GM18909 (cell line): ENCODE measurements at regions not wholly inside any gene's neighbourhood (a gene's known extent, or its start where the extent isn't known, plus 50 kb on each side); places are given as distances from the start of the nearest gene placed in this dataset.

ENCODE experiments used
- ATAC-seq: cut with Tn5 transposase; IDR thresholded peaks from one replicate; pipeline ENCODE4 v1.9.1; 2021; ENCODE audit warnings: mild to moderate bottlenecking; ENCODE audit not compliant: unreplicated experiment, poor library complexity

DNA sequence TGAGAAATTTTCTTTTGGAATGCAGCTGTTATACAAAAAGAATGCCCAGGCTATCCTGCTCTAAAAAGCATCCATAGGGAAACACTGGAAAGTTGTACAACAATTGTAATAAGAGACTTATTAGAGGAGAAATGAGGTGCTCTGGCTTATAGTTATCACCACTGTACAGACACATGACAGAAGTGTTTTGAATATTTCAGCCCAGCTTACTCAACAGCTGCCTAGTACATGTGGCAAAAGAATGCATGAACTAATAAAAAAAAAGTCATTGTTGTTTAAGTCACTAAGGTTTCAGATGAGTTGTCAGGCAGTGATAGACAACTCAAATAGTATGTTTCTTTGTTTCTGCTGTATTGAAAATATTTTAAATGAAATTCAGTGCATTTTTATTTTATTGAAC is 307.7 kb downstream of the GPM6A start:
- no peak for ATAC-seq

DNA sequence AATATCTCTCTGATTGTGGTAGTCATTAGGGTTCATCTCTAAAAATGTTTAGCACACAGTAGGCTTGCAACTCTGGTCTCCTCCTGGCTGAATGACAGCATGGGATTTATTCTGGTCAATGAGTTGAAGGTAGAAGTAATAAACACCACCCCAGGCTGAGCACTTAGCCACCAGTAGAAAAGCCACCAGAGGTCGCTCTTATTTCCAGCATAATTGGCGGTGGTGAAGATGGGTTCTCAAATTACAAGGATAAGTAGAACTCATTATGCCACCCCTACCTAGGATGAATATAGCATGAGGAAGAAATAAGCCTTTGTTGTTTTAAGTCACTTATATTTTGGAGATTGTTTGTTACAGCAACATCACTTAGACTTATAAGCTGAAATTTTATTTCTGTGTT is 302.7 kb downstream of the GPM6A start:
- ATAC-seq: no peak

DNA sequence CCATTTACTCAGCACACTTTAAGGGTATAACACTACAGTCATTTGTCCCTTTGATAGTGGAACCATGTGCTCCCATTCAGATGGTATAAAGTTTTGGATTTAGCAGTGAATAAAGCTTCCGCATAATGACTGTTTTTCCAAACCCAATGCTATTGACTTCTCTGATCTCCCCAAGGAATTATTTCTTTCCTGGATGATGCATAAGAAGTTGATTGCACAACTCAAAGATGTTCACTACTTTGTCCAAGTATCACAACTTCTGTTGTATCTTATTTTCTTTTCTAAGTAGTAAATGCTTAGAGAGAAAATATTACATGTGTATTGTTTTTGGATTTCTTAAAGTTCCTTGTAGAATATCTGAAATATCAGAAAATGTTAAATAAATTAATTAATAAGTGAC is 300.2 kb downstream of the GPM6A start:
- ATAC-seq: no peak

DNA sequence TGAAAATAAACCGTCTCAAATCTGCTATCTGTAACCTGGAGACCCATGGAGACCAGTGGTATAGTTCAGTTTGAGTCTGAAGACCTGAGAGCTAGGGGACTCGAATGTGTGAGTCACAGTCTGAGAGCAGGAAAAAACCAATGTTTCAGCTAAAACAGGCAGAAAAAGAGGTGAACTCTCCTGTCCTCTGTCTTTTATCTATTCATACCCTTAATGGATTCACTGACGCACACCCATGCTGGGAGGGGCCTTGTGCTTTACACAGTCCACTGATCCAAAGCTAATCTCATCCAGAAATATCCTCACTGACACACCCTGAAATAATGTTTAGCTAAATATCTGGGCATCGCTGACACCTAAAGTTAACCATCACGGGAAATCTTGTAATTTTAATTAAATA is 297.9 kb downstream of the GPM6A start:
- no peak for ATAC-seq

DNA sequence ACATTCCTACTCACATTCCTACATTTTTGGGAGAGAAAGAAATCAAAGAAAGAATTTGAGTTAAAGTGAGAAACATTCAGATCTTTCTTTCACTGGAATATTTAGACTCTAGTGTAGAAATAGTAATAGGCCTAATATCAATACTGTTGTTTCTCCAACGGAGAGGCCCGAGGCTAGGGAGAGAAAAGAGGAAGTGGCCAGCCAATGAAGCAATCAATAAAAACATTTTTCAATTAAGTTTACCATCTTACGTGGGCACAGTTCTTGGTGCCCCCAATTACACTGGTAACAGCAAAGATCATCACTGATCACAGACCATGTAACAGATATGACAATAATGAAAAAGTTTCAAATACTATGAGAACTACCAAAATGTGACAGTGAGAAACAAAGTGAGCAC is 281.4 kb downstream of the GPM6A start:
- no peak for ATAC-seq

DNA sequence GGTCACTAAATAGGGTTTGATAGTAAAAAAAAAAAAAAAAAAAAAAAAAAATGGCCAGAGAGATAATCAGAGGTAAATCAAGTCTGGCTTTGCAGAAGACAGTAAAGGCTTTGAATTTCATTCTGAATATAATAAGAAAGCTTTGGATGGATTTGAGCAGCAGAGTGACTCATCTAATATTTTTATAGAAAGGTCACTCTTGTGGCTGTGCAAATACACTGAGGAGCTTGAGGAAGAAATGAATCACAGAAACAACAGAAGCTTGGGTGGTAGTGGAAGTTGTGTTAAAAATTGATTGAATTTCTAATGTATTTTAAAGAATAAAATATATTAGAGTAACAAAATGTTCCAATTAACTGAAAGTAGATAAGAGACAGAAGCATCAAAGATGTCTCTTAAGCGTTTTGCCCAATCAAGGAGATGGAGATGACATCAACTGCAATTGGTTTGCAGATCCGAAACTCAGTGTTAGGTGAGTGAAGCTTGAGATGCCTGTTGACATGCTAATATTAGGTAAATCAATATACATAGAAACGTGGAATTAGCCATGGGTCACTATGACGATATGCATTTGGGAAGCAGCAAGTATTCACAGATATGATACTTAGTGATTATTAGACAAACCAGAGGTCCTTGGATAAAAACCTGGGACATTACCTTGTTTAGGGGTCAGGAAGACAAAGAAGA is 280.5 kb downstream of the GPM6A start:
- no peak for ATAC-seq

DNA sequence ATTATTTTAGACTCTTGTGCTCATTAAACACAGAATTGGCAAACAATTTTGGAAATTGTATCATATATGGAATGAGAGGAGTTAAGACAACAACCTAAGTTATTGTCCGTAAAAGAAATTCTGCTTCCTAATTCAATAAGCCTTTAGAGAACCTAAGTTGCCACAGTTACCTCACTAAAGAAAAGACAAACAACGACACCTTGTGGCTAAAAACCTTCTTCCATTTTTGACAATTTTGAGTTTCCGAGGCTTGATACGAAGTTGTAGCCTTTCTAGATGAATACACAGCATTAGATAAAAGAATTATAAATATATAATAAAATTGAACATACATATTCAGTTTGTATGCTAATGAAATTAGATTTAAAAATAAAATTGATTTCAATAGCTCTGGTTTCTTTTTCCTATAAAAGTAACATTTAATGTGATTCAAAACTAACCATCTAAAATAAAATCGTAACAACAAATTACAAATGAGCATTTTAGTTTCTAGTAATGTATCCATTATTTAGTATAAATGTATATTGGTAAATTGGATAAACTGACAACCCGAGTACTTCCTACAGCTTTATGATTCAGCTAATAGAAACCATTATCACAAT is 275.1 kb downstream of the GPM6A start:
- ATAC-seq: peak; percentile 75

DNA sequence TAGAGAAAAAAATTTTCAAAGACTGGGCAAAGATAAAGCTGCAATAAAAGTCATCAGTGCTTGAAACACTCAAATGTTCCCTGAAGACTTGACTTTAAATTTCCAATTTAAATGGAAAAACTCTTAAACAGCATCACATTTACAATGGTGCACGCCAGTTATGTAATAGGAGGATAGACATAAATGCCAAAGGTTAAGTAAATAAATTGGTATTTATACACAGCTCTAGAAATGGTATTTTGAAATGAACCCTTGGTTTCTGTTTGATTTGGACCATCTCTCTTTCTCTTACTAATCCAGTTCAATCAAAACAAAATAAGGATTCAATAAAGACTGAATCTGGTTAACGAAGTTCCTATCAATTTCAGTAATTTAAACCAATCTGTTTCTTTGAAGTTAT is 272.6 kb downstream of the GPM6A start:
- ATAC-seq: no peak

DNA sequence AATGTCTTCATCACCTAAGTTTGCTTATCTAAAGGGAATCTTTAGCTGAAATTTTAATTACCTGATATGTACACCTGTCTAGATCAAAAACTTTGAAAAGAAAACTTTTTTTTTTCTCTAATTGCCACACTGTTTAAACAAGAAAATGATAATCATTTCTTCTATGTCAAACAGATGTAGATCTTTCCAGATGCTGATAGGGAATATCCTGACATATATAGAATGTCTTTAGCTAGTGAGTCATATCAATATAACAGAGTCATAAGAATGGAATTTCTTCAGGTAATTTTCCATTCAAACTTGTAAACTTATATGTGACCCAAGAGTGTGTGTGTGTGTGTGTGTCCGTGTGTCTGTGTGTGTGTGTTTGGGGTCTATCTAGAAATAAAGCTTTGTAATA is 271.9 kb downstream of the GPM6A start:
- ATAC-seq: no peak

DNA sequence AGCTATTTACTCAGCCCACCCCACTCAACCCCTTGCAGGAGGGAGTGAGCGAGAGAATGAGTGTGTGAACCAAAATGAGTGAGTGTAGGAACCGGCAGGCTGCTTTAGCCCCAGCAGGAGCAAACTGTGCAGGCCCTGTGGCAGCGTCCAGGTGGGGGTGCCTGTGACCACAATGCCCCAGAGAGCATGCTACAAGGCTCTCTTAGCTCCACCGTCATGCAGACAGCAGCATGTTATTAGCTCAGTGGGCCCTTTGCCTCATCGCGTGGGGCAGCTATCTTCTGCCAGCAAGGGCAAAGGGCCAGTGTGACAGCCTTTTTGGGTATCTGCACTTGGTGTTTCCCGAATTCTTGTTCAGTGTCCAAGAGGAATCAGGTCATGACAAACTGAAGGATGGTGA is 271.3 kb downstream of the GPM6A start:
- ATAC-seq: no peak

DNA sequence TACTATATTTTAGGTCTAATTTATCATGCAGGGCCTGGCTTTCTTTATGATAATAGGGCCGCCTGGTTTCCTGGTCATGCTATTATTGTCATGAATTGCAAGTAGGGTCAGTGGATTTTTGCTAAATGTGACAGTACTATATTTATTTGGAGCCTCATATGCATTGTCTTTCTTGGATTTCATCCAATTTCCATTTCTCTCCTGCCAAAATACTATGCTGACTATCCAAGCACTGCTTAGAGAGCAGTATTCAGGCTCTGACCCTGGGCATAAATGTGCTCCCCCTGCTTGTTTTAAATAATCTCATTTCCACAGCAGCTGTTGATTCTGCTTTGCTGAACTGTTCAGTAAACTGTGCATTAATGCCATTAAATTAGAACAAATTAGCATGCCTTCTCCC is 269.3 kb downstream of the GPM6A start:
- ATAC-seq: no peak

DNA sequence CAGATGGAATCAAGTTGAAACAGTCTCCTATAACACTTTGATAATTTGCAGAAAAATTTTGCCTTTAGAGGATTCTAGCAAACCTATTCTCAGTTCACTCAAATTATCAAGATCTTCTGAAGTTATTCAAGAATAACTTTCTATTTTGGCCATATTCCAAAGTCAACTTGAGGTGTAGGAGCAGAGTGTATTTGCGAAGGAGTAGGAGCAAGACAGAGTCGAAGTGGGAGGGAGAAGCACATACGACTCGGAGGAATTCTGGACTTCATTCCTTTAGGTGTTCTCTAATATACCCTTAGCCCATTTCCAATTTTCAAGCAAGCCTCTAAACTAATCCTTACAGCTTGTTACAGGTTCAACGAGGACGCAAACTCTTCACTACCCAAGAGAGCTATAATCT is 252.9 kb downstream of the GPM6A start:
- ATAC-seq: no peak

DNA sequence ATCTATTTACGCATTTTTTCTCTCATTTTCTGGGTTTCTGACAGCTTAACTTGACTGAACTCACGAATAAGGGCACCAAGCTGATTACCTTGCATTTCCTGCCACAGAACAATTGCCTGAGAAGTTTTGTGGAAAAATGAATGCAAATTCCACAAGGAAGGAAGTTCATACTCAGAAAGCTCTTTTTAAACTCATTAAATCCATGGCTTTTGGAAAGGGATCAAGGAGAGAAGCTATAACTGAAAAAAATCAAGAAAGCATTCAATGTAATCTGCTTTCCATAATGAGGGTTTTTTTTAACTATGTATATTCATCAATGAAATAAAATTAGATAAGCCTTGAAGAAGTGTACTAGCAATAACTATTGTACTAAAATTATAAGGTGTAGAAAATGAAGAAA is 252.5 kb downstream of the GPM6A start:
- no peak for ATAC-seq

DNA sequence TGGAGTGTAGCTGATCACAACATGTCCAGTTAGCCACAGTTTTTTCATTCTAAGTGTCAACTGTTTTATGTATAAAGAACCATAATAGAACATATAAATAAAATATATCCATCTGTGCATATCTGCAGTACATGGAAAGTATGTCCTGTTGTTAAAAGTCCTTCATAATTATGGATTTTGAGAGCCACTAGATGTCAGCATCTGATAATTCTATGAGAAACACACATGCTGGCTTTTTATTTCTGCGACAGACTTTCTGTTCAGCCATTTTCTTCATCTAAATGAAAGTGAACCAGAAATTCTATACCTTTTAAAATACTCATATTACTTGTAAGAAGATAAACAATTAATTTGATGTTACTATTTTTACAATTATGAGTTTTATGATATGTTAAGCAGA is 251.5 kb downstream of the GPM6A start:
- no peak for ATAC-seq

DNA sequence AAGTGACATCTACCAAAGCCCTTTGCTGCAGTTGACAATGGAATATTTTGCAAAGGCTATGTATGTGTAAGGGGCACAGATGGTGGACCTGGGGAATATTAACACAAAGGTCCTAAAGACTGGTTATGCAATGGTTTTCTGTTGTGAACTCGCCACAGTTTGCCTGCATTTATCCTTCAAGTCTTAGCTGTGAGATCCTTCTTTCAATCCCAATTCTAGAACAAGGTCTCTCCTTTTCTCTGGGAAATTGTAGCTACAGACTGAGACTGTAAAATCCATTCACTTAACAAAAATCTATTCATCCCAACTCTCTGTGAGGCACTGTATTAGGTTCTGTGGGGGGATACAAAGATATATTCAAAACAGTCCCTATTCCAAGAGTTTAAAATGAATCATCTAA is 250.4 kb downstream of the GPM6A start:
- no peak for ATAC-seq

DNA sequence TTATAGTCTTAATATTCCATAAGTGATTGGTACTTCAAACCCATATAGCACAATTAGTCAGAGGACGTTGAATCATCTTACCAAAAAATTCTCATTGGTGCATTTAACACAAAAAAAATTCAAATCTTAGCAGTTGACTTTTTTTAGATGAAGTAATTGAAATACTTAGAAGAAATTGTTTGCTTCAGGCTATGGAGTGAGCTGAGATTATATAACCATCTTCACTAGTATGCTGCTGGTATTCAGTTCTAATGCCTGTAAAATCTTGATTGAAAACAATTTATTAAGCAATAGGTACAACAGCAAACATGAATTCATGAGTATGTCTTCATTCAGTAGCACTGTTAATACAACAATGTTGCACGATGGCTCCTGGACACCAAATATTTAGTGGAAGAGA is 250.0 kb downstream of the GPM6A start:
- no peak for ATAC-seq

DNA sequence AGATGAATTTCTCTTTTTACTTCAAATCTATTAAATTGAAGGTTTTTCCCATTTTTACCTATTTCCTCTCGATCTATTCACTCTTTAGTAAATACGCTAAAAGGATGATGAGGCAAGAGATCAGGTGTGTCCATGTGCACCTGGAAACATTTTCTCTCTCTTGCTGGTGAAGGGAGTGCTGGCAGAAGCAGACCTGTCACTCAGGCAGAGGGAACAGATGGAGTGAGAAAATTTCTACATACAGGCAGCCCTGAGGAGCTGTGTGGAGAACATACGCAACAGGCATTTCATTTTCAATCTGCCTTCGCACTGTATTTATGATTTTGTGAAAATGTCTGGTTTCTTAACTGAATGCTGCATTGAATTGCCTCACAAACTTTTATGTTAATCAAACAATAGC is 249.5 kb downstream of the GPM6A start:
- ATAC-seq: no peak
